Thoracic aorta (tissue), 2 donors: ENCODE measurements at regions not wholly inside any gene's neighbourhood (a gene's known extent, or its start where the extent isn't known, plus 50 kb on each side); places are given as distances from the start of the nearest gene placed in this dataset.

Experiments
- ATAC-seq: fragments of 150-250 bp; one replicate; pipeline ENCODE4 v1.8.0; 2017; ENCODE audit warnings: low read depth; ENCODE audit not compliant: insufficient number of reproducible peaks, low FRiP score
- DNase-seq: peaks from one replicate; pipeline ENCODE4 v3.0.0-alpha.2; 2020; ENCODE audit warnings: low spot score
- H3K27ac ChIP-seq, 2 donors: fragments of 200-600 bp; sonication (generic); 1 replicate in 1 of 2; 2 replicates in 1 of 2; pipeline ENCODE4 v1.5.1; 2016; ENCODE audit warnings: mild to moderate bottlenecking in 2 of 2, moderate library complexity in 2 of 2
- H3K27me3 ChIP-seq: fragments of 200-600 bp; sonication (generic); replicated peaks from 2 replicates; pipeline ENCODE4 v1.6.0; 2016; ENCODE audit warnings: mild to moderate bottlenecking; ENCODE audit not compliant: insufficient read depth
- H3K36me3 ChIP-seq: fragments of 200-600 bp; sonication (generic); one replicate; pipeline ENCODE4 v1.5.1; 2016
- H3K4me1 ChIP-seq, 2 donors: fragments of 200-600 bp; sonication (generic); 1 replicate in 1 of 2; 2 replicates in 1 of 2; pipeline versions ENCODE4 v1.5.1 to v1.6.0; 2016; ENCODE audit warnings: low read depth in 2 of 2, mild to moderate bottlenecking in 1 of 2; ENCODE audit not compliant: control insufficient read depth in 1 of 2
- H3K4me3 ChIP-seq: fragments of 200-600 bp; sonication (generic); 2 replicates; pipeline ENCODE4 v1.5.1; 2016; ENCODE audit warnings: mild to moderate bottlenecking
- H3K9me3 ChIP-seq: fragments of 200-600 bp; sonication (generic); 2 replicates; pipeline ENCODE4 v1.5.1; 2016
- TF ChIP-seq, protein P1 (sequence below): fragments of 200-600 bp; sonication (generic); IDR thresholded peaks from one replicate; pipeline ENCODE4 v1.5.1; 2019; ENCODE audit warnings: antibody characterized with exemption

DNA sequence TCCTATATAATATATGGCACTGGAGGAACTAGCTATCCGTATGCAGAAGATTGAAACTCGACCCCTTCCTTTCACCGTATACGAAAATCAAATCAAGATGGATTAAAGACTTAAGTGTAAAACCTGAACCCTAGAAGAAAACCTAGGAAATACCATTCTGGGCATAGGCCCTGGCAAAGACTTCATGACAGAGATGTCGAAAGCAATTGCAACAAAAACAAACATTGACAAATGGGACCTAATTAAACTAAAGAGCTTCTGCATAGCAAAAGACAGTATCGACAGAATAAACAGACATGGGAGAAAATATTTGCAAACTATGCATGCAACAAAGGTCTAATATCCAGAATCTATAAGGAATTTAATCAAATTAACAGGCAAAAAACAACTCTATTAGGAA, 61.4 kb upstream of the HDAC9 start:
- no peaks in the 10 kb centered on the region for H3K4me1 ChIP-seq
- no peak overlapping the region for H3K4me3 ChIP-seq
- TF ChIP-seq, protein P1, sequence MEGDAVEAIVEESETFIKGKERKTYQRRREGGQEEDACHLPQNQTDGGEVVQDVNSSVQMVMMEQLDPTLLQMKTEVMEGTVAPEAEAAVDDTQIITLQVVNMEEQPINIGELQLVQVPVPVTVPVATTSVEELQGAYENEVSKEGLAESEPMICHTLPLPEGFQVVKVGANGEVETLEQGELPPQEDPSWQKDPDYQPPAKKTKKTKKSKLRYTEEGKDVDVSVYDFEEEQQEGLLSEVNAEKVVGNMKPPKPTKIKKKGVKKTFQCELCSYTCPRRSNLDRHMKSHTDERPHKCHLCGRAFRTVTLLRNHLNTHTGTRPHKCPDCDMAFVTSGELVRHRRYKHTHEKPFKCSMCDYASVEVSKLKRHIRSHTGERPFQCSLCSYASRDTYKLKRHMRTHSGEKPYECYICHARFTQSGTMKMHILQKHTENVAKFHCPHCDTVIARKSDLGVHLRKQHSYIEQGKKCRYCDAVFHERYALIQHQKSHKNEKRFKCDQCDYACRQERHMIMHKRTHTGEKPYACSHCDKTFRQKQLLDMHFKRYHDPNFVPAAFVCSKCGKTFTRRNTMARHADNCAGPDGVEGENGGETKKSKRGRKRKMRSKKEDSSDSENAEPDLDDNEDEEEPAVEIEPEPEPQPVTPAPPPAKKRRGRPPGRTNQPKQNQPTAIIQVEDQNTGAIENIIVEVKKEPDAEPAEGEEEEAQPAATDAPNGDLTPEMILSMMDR = no peak
- H3K36me3 ChIP-seq = no peaks in the 10 kb centered on the region
- no peaks in the 10 kb centered on the region for H3K27me3 ChIP-seq
- no peak overlapping the region for H3K27ac ChIP-seq
- ATAC-seq (no peak), DNase-seq (no peak)
- no peaks in the 10 kb centered on the region for H3K9me3 ChIP-seq

DNA sequence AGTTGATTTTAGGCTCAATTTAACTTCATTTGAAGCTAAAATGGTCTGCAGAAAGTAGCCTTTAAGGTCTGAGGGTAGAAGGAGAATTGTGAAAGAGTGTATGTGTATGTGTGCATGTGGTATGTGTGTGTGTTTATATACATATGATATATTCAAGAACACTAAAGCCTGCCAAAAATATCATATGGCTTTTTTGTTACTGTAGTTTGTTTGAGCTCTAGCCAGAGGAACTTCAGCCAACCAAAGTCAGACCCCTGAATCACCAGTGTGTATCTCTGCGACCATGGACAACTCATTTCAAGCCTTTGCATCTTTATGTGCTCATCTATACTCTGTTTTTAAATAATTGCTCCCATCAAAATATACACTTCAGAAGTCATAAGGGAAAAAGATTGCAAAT, 58.4 kb upstream of the HDAC9 start:
- Histone ChIP-seq H3K36me3 (no peaks in the 10 kb centered on the region), H3K4me3 (no peak overlapping the region), H3K4me1 (no peaks in the 10 kb centered on the region), H3K27ac (no peak overlapping the region), H3K9me3 (no peaks in the 10 kb centered on the region), H3K27me3 (no peaks in the 10 kb centered on the region)
- DNase-seq = no peak
- ATAC-seq = no peak
- TF ChIP-seq, protein P1 = no peak

DNA sequence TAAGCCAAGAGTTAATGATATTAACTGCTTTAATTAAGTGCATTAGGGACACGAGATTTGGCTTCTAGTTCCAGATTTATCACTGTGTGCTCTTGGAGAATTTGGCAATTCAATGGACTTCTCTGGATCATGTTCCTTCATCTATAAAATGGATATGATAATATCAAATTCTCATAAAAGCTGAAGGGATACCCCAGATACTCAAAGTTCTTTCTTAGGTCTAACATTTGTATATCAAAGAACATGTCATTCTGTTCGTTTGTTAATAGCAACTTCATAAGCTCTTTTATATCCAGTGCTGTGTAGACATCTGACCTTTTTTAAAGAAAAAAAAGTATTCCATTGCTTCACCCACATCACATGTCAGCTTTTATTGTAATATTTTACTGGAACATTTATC, 54.6 kb upstream of the HDAC9 start:
- TF ChIP-seq, protein P1 = no peak
- DNase-seq (no peak), ATAC-seq (no peak)
- Histone ChIP-seq H3K4me1 (peaks cover 0 to 3% of the 10 kb centered on the region in 2 donors), H3K4me3 (no peak overlapping the region), H3K36me3 (no peaks in the 10 kb centered on the region), H3K9me3 (no peaks in the 10 kb centered on the region), H3K27ac (no peak overlapping the region), H3K27me3 (no peaks in the 10 kb centered on the region)

DNA sequence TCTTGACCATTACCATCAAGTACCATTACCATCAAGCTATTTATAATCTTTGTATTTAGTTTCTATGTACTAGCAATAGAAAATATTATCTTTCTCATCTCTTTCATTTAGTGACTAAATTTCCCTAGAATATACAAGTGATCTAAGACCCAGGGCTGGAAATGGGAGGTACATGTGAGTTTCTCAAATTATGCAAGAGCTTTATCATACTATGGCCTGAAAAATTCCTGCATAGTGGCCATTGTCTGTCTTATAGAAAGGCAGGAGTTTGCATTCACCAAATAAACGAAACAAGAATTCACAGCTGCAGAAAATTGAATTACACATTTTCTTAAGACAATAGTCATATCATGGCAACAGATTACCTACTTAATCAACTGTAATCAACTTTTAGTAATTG, 50.7 kb upstream of the HDAC9 start:
- H3K27me3 ChIP-seq = no peaks in the 10 kb centered on the region

DNA sequence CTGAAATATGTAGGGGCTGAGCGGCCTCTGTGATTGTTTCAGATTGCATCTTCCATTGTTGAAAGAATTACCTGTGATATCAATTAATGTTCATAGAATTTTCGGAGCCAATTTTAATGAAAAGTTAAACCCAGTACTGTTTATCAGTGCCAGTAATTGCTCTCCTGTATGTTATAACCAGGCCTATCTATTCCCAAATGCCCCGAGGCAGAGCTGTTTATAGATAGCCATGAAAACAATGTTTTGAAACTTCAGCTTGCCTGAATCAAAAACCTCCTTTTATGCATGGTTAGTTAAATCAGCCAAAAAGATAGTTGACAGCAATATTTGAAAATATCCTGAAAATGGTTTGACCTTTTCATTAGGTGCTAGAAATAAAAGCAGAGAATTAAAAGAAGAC, 50.1 kb upstream of the HDAC9 start:
- no peak for ATAC-seq
- Histone ChIP-seq H3K27ac (no peak overlapping the region), H3K9me3 (no peaks in the 10 kb centered on the region), H3K4me1 (peaks cover 0 to 6% of the 10 kb centered on the region in 2 donors), H3K4me3 (no peak overlapping the region), H3K27me3 (no peaks in the 10 kb centered on the region), H3K36me3 (no peaks in the 10 kb centered on the region)
- TF ChIP-seq, protein P1 = no peak
- DNase-seq = no peak

More for the DNA sequence above, 50.7 kb upstream of the HDAC9 start:
- ATAC-seq (no peak), DNase-seq (no peak)
- Histone ChIP-seq H3K36me3 (no peaks in the 10 kb centered on the region), H3K4me1 (peaks cover 0 to 6% of the 10 kb centered on the region in 2 donors), H3K4me3 (no peak overlapping the region), H3K9me3 (no peaks in the 10 kb centered on the region), H3K27ac (no peak overlapping the region)
- TF ChIP-seq, protein P1 = no peak
